Epidermal melanocyte (primary cell): ENCODE measurements at regions not wholly inside any gene's neighbourhood (a gene's known extent, or its start where the extent isn't known, plus 50 kb on each side); places are given as distances from the start of the nearest gene placed in this dataset.

Experiments used
- DNase-seq: peaks from one replicate; pipeline ENCODE4 v3.0.0; 2011; ENCODE audit warnings: low spot score; ENCODE audit not compliant: insufficient read length

DNA sequence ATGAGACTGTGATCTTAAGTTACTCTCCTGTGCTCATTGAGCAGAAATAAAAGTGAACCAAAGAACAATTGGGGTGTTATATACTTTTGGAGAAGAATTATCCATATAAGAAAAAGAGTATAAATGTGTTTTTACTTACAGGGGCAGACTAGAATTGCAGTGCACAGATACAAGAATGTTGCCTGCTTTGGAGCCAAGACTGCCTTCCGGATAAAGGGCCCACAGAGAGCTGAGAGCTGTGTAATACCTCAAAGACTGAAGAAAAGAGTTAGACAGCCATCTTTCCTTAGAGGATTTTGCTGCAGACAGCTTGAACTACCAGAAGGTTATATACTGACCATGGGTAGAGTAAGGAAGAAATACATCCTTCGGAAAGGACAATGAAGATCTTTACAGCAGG lies 1235.5 kb upstream of the CITED2 start:
- no peak for DNase-seq

DNA sequence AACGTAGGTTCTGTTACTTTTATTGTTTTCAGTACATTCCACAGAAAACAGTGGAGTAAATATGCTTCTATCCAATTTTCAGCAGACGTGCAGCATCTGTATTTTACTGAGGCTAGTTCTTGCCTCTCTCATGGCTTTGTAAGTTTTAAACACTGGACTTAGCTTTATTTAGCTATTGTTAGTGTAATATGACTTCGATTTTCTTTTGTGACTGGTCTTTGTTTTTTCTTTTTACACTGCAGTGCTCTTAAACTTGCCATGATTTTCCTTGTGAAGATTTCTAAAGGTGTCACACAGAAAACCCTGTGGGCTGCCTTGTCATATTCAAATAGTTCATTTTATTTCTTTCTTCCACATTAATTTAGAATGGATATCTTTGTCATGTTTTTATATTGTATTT lies 1234.9 kb upstream of the CITED2 start:
- DNase-seq: no peak

DNA sequence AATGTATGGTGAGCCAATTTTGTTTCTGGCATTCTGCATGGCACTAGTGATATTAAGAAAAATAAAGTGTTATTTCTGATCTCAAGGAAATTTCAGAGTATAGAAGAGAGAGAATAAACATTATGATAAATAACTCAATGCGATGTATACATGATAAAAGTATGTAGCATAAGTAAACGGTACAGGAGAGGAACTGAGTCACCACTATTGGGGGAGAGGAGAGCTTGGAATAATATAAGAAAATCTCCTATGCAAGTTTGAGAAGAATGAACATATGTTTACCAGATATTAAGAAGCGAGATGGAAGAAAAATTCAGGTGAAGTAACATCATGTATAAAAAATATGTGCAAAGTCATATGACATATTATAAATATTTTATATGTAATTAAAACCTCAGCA lies 1230.3 kb upstream of the CITED2 start:
- DNase-seq: no peak

DNA sequence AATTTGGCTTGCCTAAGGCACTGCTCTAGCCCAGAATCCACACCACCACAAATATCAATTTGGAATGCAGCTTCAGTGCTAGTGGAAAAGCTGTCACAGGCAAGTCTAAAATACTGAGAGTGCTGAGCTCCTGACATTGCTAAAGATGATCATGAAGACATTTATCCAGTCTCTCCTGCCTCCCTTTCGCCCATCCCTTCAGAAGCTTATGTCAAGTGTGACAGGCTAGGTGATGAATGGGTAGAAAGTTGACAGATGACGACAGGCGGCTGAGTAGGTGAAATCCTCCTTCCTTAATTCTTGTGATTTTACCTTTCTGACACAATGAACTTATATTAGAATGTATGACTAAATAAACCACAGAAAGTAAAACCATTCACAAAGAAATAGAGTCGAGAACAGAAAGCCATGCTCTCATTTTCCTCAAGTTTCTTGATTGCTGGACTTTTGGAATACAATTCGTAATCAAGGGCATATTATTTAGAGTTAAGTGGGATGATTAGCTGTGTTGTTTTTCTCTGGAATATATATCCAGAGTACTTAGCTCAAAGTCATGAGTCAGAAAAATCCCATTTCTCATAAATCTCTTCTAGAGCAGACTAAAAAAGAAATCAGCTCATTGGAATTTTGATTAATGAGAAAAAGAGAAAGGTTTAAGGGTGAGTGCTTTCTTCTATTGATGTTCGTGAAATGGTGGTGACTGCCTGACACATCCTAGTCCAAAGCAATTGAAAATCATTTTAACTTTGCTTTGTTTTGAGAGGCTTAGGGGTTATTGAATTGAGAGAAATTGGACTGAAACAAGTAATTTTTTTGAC lies 1228.2 kb upstream of the CITED2 start:
- no peak for DNase-seq

DNA sequence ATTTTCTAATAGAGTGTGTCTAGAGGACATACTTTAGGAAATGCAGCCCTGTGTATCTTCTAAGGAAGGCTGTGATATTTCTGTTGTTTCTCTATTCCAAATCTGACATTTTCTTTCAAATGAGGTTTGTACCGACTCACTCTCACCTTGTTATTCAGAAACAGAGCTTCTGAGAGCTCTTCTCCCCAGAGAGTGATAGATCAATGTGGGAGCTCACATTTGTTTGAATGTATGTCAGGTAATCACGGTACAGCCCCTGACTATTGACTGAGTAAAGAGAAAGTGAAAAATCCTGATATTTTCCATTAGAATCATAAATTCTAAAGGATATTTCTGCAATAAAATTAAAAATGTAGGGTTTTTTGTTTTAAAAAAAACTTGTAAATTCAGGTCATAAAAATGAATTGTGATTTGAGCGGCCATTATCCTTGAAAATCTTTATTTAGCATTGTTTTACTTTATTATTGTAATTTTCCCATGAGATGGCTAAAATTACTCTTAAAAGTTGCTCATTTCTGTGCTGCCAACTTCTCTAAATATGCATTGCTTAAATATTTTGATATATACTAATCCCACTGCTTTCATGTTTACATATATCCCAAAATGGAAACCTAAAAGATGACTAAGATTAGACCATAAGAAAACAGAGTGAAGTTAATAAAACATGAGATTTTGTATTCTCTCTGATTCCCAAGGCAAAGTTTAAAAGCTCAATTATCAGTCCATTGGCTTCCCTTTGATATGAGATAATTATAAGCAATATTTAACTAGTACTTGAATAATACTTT lies 1226.8 kb upstream of the CITED2 start:
- DNase-seq: no peak

DNA sequence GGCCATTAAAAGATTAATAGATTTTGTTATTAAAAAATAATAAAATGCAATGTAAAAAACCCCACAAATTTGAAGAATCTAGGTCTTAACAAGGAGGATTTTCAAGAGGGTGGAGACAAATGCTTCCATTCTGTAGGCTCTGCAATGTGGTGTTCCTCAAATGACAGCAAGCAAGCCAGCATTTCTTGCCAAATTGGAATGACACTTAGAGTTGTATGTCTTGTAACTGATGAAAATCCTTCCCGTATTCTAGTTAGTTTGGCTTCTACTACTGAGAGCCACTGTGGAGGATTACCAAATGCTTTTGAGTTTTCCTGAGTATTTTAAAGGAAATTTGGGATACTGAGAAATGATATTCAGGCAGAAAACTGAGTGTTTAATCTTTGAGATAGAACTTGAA lies 1225.5 kb upstream of the CITED2 start:
- no peak for DNase-seq

DNA sequence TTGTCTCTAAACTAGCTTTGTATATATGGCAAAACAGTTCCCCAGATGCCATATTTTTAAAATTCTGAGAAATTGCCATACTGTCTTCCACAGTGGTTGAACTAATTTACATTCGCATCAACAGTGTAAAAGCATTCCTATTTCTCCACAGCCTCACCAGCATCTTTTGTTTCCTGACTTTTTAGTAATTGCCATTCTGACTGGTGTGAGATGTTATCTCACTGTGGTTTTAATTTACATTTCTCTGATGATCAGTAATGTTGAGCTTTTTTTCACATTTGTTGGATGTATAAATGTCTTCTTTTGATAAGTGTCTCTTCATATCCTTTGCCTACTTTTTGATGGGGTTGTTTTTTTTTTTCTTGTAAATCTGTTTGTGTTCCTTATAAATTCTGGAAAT lies 1222.7 kb upstream of the CITED2 start:
- no peak for DNase-seq

DNA sequence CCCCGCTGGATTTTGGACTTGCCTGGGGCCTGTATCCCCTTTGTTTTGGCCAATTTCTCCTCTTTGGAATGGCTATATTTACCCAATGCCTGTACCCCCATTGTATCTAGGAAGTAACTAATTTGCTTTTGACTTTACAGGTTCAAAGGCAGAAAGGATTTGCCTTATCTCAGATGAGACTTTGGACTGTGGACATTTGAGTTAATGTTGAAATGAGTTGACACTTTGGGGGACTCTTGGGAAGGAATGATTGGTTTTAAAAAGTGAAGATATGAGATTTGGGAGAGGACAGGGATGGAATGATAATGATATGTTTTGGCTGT lies 1220.3 kb upstream of the CITED2 start:
- DNase-seq: no peak

DNA sequence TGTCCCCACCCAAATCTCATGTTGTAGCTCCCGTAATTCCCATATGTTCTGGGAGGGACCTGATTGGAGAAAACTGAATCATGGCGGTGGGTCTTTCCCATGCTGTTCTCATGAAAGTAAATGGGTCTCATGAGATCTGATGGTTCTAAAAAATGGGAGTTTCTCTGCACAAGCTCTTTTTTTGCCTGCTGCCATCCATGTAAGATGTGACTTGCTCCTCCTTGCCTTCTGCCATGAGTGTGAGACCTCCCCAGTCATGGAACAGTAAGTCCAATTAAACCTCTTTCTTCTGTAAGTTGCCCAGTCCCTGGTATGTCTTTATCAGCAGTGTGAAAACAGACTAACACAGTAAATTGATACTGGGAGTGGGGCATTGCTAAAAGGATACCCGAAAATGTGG lies 1218.4 kb upstream of the CITED2 start:
- DNase-seq: no peak

DNA sequence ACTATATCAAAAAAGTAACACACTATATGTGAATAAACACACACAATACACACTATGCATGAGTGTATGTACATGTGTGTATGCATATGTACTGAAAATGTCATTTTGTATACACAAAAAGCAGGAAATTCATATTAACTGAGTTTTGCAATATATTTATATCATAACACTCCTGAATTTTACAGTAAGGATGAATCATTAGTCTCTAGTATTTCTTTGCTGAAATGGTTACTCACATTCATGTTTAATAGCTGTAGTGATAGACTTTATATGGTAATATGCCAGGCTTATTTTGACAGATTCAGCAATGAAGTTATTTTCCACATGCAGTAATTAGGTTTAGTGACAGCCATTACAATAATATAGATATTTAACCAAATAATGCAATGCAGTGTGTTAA lies 1216.2 kb upstream of the CITED2 start:
- no peak for DNase-seq

DNA sequence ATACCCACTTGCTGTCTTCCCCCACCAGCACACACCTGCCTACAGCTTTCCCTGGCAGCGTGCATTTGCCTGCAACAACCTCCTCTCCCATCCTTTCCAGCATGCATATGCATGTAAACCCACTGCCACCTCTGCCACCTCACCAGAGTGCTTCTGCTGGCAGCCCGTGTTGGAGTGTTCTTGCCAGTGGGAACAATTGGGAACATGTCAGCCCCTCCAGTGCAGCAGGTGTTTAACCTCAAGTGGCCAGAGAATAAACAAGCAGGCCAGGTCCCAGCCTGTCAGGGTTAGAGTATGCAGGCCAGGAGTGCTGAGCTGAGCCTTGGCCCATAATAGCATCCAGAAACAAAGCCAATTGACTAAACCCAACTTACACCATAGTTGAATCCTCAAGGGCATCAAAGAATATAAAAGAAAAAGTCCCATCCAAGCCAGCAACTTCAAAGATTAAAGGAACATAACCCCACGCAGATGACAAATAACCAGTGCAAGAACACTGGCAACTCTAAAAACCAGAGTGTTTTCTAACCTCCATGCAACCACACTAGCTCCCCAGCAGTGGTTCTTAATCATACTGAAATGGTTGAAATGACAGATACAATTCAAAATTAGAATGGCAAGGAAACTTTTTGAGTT lies 1212.1 kb upstream of the CITED2 start:
- DNase-seq: no peak

DNA sequence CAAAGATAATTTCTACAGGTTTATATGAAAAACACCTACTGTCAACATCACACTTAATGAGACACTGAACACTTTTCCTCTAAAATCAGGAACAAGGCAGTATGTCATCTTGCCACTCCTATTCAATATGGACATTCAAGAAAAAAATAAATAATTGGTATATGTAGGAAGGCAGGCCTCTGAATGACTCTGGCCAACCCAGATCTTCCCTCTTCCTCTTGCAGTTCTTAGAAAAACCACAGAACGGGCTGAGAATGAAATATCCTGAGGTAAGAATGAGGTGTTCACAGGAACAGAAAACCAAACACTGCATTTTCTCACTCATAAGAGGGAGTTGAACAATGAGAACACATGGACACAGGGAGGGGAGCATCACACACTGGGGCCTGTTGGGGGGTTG lies 1207.2 kb upstream of the CITED2 start:
- DNase-seq: no peak

DNA sequence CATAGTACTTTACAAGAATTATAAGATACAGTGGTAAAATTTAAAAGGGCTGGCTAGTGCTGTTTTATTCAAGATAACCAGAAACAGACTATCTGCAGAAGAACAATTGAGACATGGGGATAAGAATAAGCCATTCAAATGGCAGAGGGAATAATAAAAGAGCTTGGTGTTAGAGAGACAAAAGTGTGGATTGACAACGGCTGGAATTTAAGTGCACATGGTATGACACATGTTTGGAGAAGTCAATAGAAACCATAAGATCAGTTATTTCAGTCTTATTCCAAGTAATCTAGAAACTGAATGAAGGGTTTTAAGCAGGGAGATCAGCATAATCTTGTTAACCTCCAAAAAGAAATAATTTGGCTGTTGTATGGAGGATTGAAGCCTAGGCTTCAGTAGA lies 1205.5 kb upstream of the CITED2 start:
- no peak for DNase-seq

DNA sequence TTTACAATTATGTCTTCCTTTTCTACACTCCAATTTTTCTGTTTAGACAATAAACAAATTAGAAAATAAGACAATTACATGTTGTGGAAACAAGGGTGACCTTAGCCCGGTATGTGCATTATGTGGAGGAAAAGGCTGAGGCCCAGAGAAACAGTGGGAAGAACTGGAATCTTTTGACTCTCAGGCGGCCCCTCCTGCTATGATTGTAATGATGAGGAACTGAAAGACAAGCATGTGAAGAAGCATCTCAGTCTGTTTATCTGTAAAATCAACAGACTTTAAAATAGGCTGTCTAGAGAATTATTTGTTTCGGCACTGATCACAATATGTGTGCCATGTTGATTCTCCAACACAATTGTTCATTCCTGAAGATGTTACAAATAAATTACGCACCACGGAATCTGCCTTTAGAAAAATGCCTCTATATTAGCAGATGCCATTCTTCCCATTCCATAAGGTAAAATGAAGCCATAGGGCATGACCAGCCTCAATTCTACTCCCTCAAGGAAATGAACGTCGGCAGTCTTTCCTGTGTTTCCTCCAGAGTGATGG lies 1201.6 kb upstream of the CITED2 start:
- no peak for DNase-seq

DNA sequence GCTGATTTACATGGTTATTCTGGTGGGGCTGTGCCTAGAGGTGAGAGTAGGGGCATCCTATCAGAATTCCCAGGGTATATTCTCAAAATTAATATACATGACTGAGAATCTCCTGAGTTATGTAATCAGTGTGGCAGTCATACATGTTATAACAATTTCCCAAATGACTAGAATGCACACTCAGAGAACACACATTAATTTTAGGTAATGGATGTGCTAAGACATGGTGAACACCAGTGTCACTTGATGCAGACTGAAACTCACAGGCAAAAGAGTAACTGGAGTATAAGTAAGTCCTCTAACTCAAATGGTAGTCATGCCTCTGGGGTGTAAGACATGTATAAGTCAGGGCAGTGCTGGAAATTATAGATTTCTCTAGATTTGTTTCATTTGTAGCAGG lies 1198.4 kb upstream of the CITED2 start:
- DNase-seq: no peak

DNA sequence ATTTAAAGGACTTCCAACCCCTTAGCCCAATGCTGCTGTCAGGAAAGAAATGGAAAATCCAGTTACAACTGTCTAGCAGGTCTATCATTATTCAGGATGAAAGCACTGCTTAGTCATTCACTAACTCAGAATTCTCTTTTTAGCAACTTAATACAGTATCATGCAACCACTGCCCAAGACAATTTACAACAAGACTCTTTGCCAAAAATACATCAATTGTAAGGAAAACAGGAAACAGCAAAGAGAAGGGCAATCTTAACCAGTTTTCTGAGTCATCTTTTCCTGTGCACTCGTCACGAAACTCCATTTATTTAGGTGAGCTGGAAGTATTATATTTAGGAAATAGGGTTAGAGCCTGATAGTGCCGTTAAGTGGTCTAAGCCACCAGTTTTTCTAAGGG lies 1197.7 kb upstream of the CITED2 start:
- DNase-seq: peak; percentile 14

DNA sequence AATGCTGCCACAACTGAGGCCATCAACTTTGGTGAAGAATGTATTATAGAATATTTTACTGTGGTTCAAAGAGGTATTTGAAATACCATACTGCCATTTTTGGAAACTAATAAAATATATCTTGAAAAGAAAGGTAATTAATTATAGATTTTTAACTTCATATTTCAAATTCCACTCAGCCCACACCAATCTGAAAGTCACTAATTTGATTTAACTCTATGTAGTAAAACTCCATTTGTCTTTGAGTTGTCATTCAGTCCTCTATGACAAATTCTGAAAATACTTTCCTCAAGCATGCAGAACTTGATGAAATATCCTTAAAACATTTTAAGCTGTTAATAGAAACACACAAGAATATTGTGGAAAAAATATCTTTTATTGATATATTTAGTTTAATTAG lies 1196.7 kb upstream of the CITED2 start:
- DNase-seq: no peak

DNA sequence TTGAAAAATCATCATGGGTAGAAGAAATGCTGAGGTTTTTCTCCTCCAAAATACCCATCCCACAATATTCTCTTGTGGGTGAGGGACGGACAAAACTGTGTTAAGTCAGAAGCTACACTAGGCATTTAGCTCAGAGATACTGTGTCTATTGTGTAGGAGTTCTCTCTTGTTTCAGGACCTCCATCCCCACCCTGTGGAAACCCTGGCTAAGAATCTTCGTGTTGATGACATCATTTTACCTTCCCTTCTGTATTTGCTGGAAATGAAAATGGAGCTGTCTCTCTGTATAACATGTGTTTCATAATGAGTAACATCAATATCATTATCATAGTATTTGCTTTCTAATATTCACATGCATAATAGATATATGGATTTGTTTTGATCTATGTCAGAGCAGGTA lies 1193.0 kb upstream of the CITED2 start:
- DNase-seq: no peak

DNA sequence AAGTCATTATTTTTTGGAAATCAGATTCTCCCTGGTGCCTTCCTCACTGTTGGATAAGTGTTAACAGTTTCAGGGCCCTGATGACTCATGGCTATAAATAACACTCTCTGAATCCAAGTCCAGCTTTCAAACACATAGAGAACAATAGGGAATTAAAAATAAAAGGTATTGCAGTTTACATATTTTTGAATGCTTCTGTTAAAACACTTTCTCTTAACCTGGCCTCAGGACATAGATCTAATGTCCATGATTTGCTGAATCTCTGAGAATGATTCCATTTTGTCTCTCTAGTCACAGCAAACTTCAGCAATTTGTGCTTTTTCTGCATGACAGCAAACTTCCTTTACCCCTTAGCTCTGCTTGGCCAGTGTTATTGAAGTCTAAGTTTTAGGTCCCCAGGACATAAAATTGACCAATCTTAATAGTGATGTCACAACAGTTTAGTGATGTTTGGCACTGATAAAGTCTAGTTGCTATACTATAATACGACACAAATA lies 1192.4 kb upstream of the CITED2 start:
- no peak for DNase-seq

DNA sequence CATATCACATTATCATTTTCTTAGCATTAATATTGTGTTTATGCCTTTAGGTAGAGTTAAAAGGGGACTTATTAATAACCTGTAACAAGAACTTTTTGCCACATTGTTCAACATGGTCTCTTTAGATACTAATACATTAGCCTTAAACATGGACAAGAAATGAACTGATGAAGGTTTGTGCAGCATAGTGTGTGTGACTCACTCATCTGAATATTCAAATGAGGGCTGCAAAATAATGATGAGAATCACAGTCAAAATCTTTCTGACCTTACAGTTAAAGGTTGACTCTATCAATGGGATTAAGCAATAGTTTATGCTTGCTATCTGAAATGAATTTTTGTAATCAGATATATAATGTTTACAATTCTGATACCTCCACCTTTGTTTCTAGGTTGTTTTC lies 1189.3 kb upstream of the CITED2 start:
- DNase-seq: no peak

DNA sequence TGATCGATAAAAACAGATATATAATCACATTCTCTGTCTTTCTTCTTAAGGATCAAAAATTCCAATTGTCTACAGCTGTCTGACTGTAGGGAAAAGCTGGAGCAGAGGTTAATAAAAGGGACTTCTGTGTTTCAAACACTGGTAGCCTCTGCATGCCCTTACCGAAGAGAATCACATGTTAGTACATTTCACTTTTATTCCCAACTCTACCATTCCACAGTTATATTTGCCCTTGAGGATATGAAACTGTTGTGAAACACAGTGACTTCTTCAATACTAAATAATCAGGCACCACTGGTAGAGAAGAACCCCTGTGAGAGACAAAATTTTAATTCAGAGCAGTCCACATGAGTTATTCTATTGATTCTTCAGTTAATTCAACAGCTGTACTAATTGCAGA lies 1187.3 kb upstream of the CITED2 start:
- DNase-seq: peak; percentile 40

DNA sequence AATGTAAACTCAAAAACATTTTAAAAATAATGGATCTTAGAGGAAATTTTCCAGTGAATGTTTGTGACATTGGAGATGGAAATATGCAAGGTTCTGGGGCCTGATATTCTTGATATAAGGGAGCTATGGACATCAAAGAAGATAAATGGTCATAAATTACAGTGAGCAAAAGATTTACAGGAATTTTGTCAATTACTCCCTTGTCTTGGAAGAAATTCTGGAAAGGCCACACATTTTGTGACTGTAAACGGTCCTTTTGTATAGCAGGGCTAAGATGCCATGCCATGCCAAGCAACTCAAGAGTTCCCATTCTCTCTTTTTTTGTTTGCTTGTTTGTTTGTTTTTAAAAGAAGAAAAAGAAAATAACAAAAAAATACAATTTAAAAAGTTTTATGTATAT lies 1186.2 kb upstream of the CITED2 start:
- no peak for DNase-seq
